ACC112 (cell line): ENCODE measurements at regions not wholly inside any gene's neighbourhood (a gene's known extent, or its start where the extent isn't known, plus 50 kb on each side); places are given as distances from the start of the nearest gene placed in this dataset.

ENCODE experiments used
- H2AFZ ChIP-seq: fragments of 200-600 bp; sonication (generic); one replicate; pipeline ENCODE4 v1.6.0; 2017; ENCODE audit warnings: antibody characterized with exemption, low read length; ENCODE audit not compliant: unreplicated experiment
- H3K27ac ChIP-seq: fragments of 200-600 bp; sonication (generic); 2 replicates; pipeline ENCODE4 v1.5.1; 2014; ENCODE audit warnings: low read depth, mild to moderate bottlenecking, antibody characterized with exemption, low read length, moderate library complexity
- H3K27me3 ChIP-seq: fragments of 200-600 bp; sonication (generic); 2 replicates; pipeline ENCODE4 v1.6.1; 2014; ENCODE audit warnings: mild to moderate bottlenecking, antibody characterized with exemption, low read length, moderate library complexity, mixed read lengths; ENCODE audit not compliant: insufficient read depth
- H3K36me3 ChIP-seq: fragments of 200-600 bp; sonication (generic); 2 replicates; pipeline ENCODE4 v1.6.1; 2016; ENCODE audit warnings: mild to moderate bottlenecking, antibody characterized with exemption, low read length, moderate library complexity, mixed read lengths; ENCODE audit not compliant: insufficient read depth
- H3K4me1 ChIP-seq: fragments of 200-600 bp; sonication (generic); one replicate; pipeline ENCODE4 v1.6.1; 2016; ENCODE audit warnings: low read length, mixed read lengths; ENCODE audit not compliant: insufficient read depth, unreplicated experiment, control insufficient read depth
- H3K4me3 ChIP-seq: fragments of 200-600 bp; sonication (generic); 2 replicates; pipeline ENCODE4 v1.5.1; 2014; ENCODE audit warnings: mild to moderate bottlenecking, low read depth, low read length
- H3K79me2 ChIP-seq: fragments of 200-600 bp; sonication (generic); one replicate; pipeline ENCODE4 v1.6.0; 2016; ENCODE audit warnings: low read length; ENCODE audit not compliant: control insufficient read depth, unreplicated experiment, insufficient read depth

- H2AFZ ChIP-seq, result no peak overlapping the region
- H3K4me1 ChIP-seq, result no peaks in the 10 kb centered on the region
- no peak overlapping the region for H3K4me3 ChIP-seq
- no peaks in the 10 kb centered on the region for H3K79me2 ChIP-seq
- H3K27me3 ChIP-seq, result no peaks in the 10 kb centered on the region
- H3K27ac ChIP-seq, result no peak overlapping the region; the same call in 1 of the 2 replicates
- no peaks in the 10 kb centered on the region for H3K36me3 ChIP-seq
Observed at GRCh38 chr5:167232675-167233311, 1058.7 kb upstream of the WWC1 start.

- no peaks in the 10 kb centered on the region for H3K79me2 ChIP-seq
- no peaks in the 10 kb centered on the region for H3K27me3 ChIP-seq
- H3K4me1 ChIP-seq, result no peaks in the 10 kb centered on the region
- H2AFZ ChIP-seq, result no peak overlapping the region
- H3K36me3 ChIP-seq, result no peaks in the 10 kb centered on the region
- peak overlapping the region; percentile 16; the same call in 1 of the 2 replicates for H3K27ac ChIP-seq
- no peak overlapping the region for H3K4me3 ChIP-seq
Observed at GRCh38 chr5:167233507-167234220, 1057.8 kb upstream of the WWC1 start.

DNA sequence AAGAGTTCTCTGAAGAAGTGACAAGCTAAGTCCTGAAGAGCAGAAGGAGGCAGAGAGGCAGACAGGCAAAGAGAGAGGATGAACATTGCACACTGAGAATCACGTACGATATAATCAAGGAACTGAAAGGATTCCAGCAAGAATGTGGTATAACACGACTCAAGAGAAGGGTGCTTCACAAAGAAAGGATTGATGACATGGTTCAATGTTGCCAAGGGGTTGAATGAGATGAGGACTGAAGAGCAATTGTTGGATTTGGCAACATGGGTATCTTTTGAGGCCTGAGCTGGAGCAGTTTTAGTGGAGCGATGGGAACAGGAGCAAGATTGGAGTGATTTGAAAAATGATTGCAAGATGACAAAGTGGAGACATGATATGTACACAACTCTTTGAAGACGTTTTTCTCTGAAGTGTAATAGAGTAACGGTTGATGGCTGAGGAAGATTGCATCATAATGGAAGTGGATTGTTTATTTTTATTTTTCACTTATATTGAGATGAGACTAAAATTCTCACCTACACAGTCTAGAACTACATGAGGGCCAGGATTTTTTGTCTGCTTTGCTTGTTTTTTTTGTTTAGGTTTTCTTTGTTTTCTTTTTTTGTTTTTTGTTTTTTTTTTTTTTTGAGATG lies 1049.9 kb upstream of the WWC1 start:
- H3K27ac ChIP-seq, result no peak overlapping the region
- H3K36me3 ChIP-seq, result no peaks in the 10 kb centered on the region
- no peaks in the 10 kb centered on the region for H3K79me2 ChIP-seq
- no peaks in the 10 kb centered on the region for H3K4me1 ChIP-seq
- H3K4me3 ChIP-seq, result no peak overlapping the region
- H3K27me3 ChIP-seq, result no peaks in the 10 kb centered on the region
- no peak overlapping the region for H2AFZ ChIP-seq

GRCh38 chr5:167242701-167243100 lies 1048.7 kb upstream of the WWC1 start:
- no peak overlapping the region for H3K27ac ChIP-seq
- no peaks in the 10 kb centered on the region for H3K27me3 ChIP-seq
- H3K4me1 ChIP-seq, result no peaks in the 10 kb centered on the region
- no peak overlapping the region for H3K4me3 ChIP-seq
- no peaks in the 10 kb centered on the region for H3K36me3 ChIP-seq
- no peaks in the 10 kb centered on the region for H3K79me2 ChIP-seq
- H2AFZ ChIP-seq, result no peak overlapping the region

GRCh38 chr5:167243463-167243862 lies 1048.0 kb upstream of the WWC1 start:
- no peaks in the 10 kb centered on the region for H3K27me3 ChIP-seq
- no peaks in the 10 kb centered on the region for H3K36me3 ChIP-seq
- no peak overlapping the region for H3K4me3 ChIP-seq
- H3K27ac ChIP-seq, result no peak overlapping the region
- H2AFZ ChIP-seq, result no peak overlapping the region
- H3K4me1 ChIP-seq, result no peaks in the 10 kb centered on the region
- H3K79me2 ChIP-seq, result no peaks in the 10 kb centered on the region

- H3K79me2 ChIP-seq, result no peaks in the 10 kb centered on the region
- H3K27me3 ChIP-seq, result no peaks in the 10 kb centered on the region
- no peaks in the 10 kb centered on the region for H3K36me3 ChIP-seq
- H3K4me1 ChIP-seq, result no peaks in the 10 kb centered on the region
- no peak overlapping the region for H3K27ac ChIP-seq
- no peak overlapping the region for H3K4me3 ChIP-seq
- no peak overlapping the region for H2AFZ ChIP-seq
Observed at GRCh38 chr5:167244583-167244982, 1046.9 kb upstream of the WWC1 start.

DNA sequence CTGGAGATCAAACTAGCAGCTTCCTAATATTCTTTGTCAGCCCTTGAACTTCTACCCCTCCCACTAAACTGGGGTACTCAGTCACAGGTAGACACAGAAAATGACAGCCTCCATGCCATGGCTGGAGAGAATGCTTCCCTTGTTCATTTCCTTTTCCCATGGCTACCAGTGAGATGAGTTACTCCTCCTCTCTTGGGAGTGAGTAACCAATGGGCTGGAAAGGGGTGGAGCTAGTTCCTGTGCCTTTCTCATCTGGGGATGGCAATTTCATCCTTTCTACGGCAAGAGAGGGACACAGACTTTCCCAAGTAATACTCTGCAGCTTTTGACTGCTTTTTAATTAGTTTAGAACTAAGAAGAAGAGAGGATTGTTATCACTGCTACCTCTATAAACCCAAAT lies 1045.6 kb upstream of the WWC1 start:
- H3K36me3 ChIP-seq, result no peaks in the 10 kb centered on the region
- no peaks in the 10 kb centered on the region for H3K27me3 ChIP-seq
- H3K27ac ChIP-seq, result no peak overlapping the region
- no peak overlapping the region for H2AFZ ChIP-seq
- no peak overlapping the region for H3K4me3 ChIP-seq
- H3K4me1 ChIP-seq, result no peaks in the 10 kb centered on the region
- no peaks in the 10 kb centered on the region for H3K79me2 ChIP-seq

GRCh38 chr5:167247816-167248215 lies 1043.6 kb upstream of the WWC1 start:
- Histone ChIP-seq H3K27ac (no peak overlapping the region), H2AFZ (no peak overlapping the region), H3K27me3 (no peaks in the 10 kb centered on the region), H3K36me3 (no peaks in the 10 kb centered on the region), H3K79me2 (no peaks in the 10 kb centered on the region), H3K4me1 (no peaks in the 10 kb centered on the region), H3K4me3 (no peak overlapping the region)

- no peaks in the 10 kb centered on the region for H3K79me2 ChIP-seq
- H2AFZ ChIP-seq, result no peak overlapping the region
- H3K4me1 ChIP-seq, result no peaks in the 10 kb centered on the region
- no peak overlapping the region for H3K4me3 ChIP-seq
- H3K36me3 ChIP-seq, result no peaks in the 10 kb centered on the region
- no peaks in the 10 kb centered on the region for H3K27me3 ChIP-seq
- no peak overlapping the region for H3K27ac ChIP-seq
Observed at GRCh38 chr5:167248257-167248656, 1043.2 kb upstream of the WWC1 start.

DNA sequence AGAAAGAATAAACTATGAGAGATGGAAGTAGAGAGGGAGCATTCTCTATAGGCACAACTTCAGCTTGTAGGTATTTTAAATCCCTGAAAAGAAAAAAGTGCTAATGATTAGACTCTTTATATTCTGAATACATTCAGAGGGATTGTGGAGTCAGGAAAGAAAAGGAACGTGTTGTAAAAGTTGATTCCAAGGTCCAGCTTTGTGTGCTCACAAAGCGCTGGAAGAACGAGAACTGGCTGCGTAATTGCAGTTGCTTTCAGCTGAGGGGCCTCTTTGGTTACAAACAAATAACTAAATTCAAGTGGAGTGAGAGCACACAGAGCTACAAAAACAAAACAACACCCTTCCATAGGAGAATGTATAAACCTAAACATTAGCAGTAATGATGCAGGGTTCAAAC lies 1040.4 kb upstream of the WWC1 start:
- no peaks in the 10 kb centered on the region for H3K36me3 ChIP-seq
- H2AFZ ChIP-seq, result no peak overlapping the region
- H3K79me2 ChIP-seq, result no peaks in the 10 kb centered on the region
- H3K27me3 ChIP-seq, result no peaks in the 10 kb centered on the region
- H3K4me1 ChIP-seq, result no peaks in the 10 kb centered on the region
- no peak overlapping the region for H3K4me3 ChIP-seq
- no peak overlapping the region for H3K27ac ChIP-seq

DNA sequence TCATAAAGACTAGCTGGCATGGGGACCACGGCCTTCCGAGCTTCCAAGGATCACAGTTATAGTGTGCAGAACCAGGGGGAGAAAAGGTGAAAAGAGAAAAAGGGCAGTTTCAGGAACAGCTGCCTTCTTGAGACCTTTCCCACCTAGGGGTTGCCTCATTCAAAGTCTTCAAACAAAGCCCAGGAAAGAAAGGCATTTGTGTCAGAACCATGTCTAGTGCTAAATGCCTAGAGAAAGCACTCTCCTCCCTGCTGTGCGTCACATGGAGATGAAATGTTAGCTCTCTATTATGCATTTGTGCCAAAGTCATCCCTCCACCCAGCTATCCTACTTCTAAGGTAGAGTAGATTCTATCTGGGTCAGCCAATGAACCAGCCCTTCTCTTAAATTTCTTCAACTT lies 1037.3 kb upstream of the WWC1 start:
- no peaks in the 10 kb centered on the region for H3K79me2 ChIP-seq
- H3K4me1 ChIP-seq, result no peaks in the 10 kb centered on the region
- H3K27me3 ChIP-seq, result no peaks in the 10 kb centered on the region
- H3K27ac ChIP-seq, result no peak overlapping the region
- no peak overlapping the region for H2AFZ ChIP-seq
- no peaks in the 10 kb centered on the region for H3K36me3 ChIP-seq
- H3K4me3 ChIP-seq, result no peak overlapping the region
